K562 (cell line): ENCODE measurements at regions not wholly inside any gene's neighbourhood (a gene's known extent, or its start where the extent isn't known, plus 50 kb on each side); places are given as distances from the start of the nearest gene placed in this dataset.

Experiments used
- ATAC-seq: fragments of 200-7000 bp; cut with Tn5 transposase; 3 replicates; pipeline ENCODE4 v1.9.1; 2020; ENCODE audit warnings: moderate library complexity
- BruUV-seq: library from RNA; stranded (reverse); fragments of 400-500 nt; replicated peaks from 2 replicates; lab custom pipeline; 2021; lab: Mats Ljungman, UMichigan
- CTCF ChIA-PET: fragments of 300-600 bp; formaldehyde crosslinking; extraction: SDS; loops from one replicate; lab custom pipeline; 2021; ENCODE audit warnings: low intra/inter-chr PET ratio; lab: Yijun Ruan, JAX
- POLR2A ChIA-PET: fragments of 300-600, 350-650 bp; sonication (Branson Sonifier 250); formaldehyde crosslinking; extraction: SDS; loops from one replicate; lab custom pipeline; 2021; ENCODE audit warnings: antibody characterized with exemption, inconsistent platforms; lab: Yijun Ruan, JAX
- DNase-seq, 4 experiments: peaks; one replicate each; pipeline versions ENCODE4 v3.0.0 to v3.0.0-alpha.2; 2011 to 2018; ENCODE audit warnings: low spot score in 3 of 4, mixed read lengths in 3 of 4; ENCODE audit errors: extremely low read depth in 1 of 4
- FAIRE-seq: peaks from 2 replicates; lab custom pipeline; 2011; peaks lifted over from hg19 to GRCh38; lab: Jason Lieb, UNC
- H2AFZ ChIP-seq: 2 replicates; pipeline ENCODE4 v1.6.0; 2011; ENCODE audit warnings: low read depth, low read length, control low read depth, inconsistent platforms
- H3K27ac ChIP-seq: fragments of 200-600 bp; 3 replicates; pipeline ENCODE4 v1.8.0; 2011; ENCODE audit warnings: low read depth, mild to moderate bottlenecking, control low read depth, inconsistent platforms, low read length, moderate library complexity, mixed read lengths; ENCODE audit errors: extremely low read depth
- H3K27me3 ChIP-seq, 2 experiments: fragments of 300-600 bp in 1 of 2; 2 replicates in 1 of 2; 3 replicates in 1 of 2; pipeline versions ENCODE4 v1.6.0 to v1.8.0; 2011; ENCODE audit warnings: inconsistent platforms in 2 of 2, low read length in 2 of 2, mild to moderate bottlenecking in 1 of 2, mixed read lengths in 1 of 2, moderate library complexity in 1 of 2; ENCODE audit not compliant: control insufficient read depth in 2 of 2, insufficient read depth in 2 of 2
- H3K36me3 ChIP-seq: fragments of 300-600 bp; 3 replicates; pipeline ENCODE4 v1.8.0; 2011; ENCODE audit warnings: mild to moderate bottlenecking, low read length, inconsistent platforms; ENCODE audit not compliant: control insufficient read depth, insufficient read depth
- H3K4me1 ChIP-seq, 2 experiments: fragments of 200-600 bp in 1 of 2; replicated peaks in 1 of 2; 2 replicates in 1 of 2; 3 replicates in 1 of 2; pipeline versions ENCODE4 v1.5.1 to v1.8.0; 2011; ENCODE audit warnings: inconsistent platforms in 2 of 2, low read length in 2 of 2, mild to moderate bottlenecking in 1 of 2, mixed read lengths in 1 of 2, moderate library complexity in 1 of 2; ENCODE audit not compliant: control insufficient read depth in 2 of 2, insufficient read depth in 2 of 2
- H3K4me2 ChIP-seq: 2 replicates; pipeline ENCODE4 v1.6.1; 2011; ENCODE audit warnings: low read length, control low read depth, inconsistent platforms, mixed read lengths; ENCODE audit not compliant: insufficient read depth
- H3K4me3 ChIP-seq: fragments of 200-600 bp; sonication (generic), shearing (Covaris generic); 2 replicates; pipeline ENCODE4 v1.5.1; 2016; ENCODE audit warnings: control low read depth, inconsistent platforms
- H3K79me2 ChIP-seq: fragments of 200-600 bp; 3 replicates; pipeline ENCODE4 v1.8.0; 2011; ENCODE audit warnings: low read length, inconsistent platforms; ENCODE audit not compliant: control insufficient read depth, insufficient read depth
- H3K9ac ChIP-seq, 2 experiments: 2 replicates each; pipeline versions ENCODE4 v1.6.0 to v1.6.1; 2011; ENCODE audit warnings: low read depth in 2 of 2, low read length in 2 of 2, control low read depth in 1 of 2, inconsistent platforms in 1 of 2, mild to moderate bottlenecking in 1 of 2, mixed read lengths in 1 of 2; ENCODE audit not compliant: insufficient read depth in 1 of 2
- H3K9me1 ChIP-seq: one replicate; pipeline ENCODE4 v1.6.0; 2011; ENCODE audit warnings: inconsistent platforms, mild to moderate bottlenecking, low read length, moderate library complexity; ENCODE audit not compliant: control insufficient read depth, insufficient read depth
- H3K9me3 ChIP-seq: replicated peaks from 2 replicates; pipeline ENCODE4 v1.5.1; 2011; ENCODE audit warnings: low read depth, low read length, inconsistent platforms; ENCODE audit not compliant: control insufficient read depth, insufficient read depth
- H4K20me1 ChIP-seq: replicated peaks from 2 replicates; pipeline ENCODE4 v1.6.1; 2011; ENCODE audit warnings: low read length, inconsistent platforms, mixed read lengths; ENCODE audit not compliant: control insufficient read depth, insufficient read depth
- BRF2 ChIP-seq: IDR thresholded peaks from 3 replicates; pipeline ENCODE4 v1.6.1; 2011; ENCODE audit warnings: borderline replicate concordance, mild to moderate bottlenecking; ENCODE audit not compliant: insufficient read length, insufficient read depth
- CBFA2T3 ChIP-seq: fragments of 450-650 bp; IDR thresholded peaks from 2 replicates; pipeline ENCODE4 v1.6.1; 2017
- ESRRB ChIP-seq: fragments of 250-450 bp; sonication (Bioruptor Pico); IDR thresholded peaks from 2 replicates; pipeline ENCODE4 v1.5.0; 2020; ENCODE audit warnings: mild to moderate bottlenecking, moderate library complexity, borderline replicate concordance
- FOXM1 ChIP-seq, 2 experiments: fragments of 450-650 bp in 1 of 2; sonication (generic) in 1 of 2; formaldehyde crosslinking in 1 of 2; IDR thresholded peaks; 2 replicates each; pipeline versions ENCODE4 v1.6.1 to v1.9.0; 2017 to 2022; ENCODE audit warnings: low read depth in 2 of 2, mild to moderate bottlenecking in 2 of 2, missing genetic modification reagents in 1 of 2, moderate library complexity in 1 of 2
- HCFC1 ChIP-seq: IDR thresholded peaks from 2 replicates; pipeline ENCODE4 v1.6.1; 2012; ENCODE audit warnings: low read depth, low read length, improper control_type of control experiment
- KDM1A ChIP-seq, 2 experiments: fragments of 450-650 bp; IDR thresholded peaks; 2 replicates each; pipeline ENCODE4 v1.6.1; 2016; ENCODE audit warnings: mild to moderate bottlenecking in 2 of 2
- NONO ChIP-seq, 2 experiments: fragments of 200-400 bp in 1 of 2; fragments of 450-650 bp in 1 of 2; formaldehyde crosslinking in 1 of 2; IDR thresholded peaks; 2 replicates each; pipeline ENCODE4 v1.6.1; 2017; ENCODE audit warnings: low read depth in 2 of 2, mild to moderate bottlenecking in 2 of 2, moderate library complexity in 2 of 2, low read length in 1 of 2
- PML ChIP-seq: IDR thresholded peaks from 2 replicates; pipeline ENCODE4 v1.6.1; 2012; ENCODE audit warnings: low read length, inconsistent platforms
- PPARD ChIP-seq: fragments of 250-450 bp; sonication (Bioruptor Pico); IDR thresholded peaks from 2 replicates; pipeline ENCODE4 v1.8.0; 2022; ENCODE audit warnings: inconsistent platforms, mild to moderate bottlenecking, moderate library complexity
- SETDB1 ChIP-seq: IDR thresholded peaks from one replicate; pipeline ENCODE4 v1.6.1; 2012; ENCODE audit warnings: low read length, control low read depth, inconsistent platforms
- SRSF9 ChIP-seq: fragments of 200-400 bp; formaldehyde crosslinking; IDR thresholded peaks from 2 replicates; pipeline ENCODE4 v1.6.1; 2017; ENCODE audit warnings: low read depth, low read length, borderline replicate concordance
- TGIF2 ChIP-seq: sonication (generic); formaldehyde crosslinking; IDR thresholded peaks from 2 replicates; pipeline ENCODE4 v1.8.1; 2022; ENCODE audit warnings: mild to moderate bottlenecking, missing genetic modification reagents, moderate library complexity
- ZNF311 ChIP-seq: fragments of 250-450 bp; sonication (Bioruptor Pico); IDR thresholded peaks from 2 replicates; pipeline ENCODE4 v1.4.0; 2020; ENCODE audit warnings: mild to moderate bottlenecking, moderate library complexity
- ZNF583 ChIP-seq: fragments of 250-450 bp; sonication (Bioruptor Pico); IDR thresholded peaks from 2 replicates; pipeline ENCODE4 v1.4.0; 2020
- WGBS: fragments of 100-300 bp; shearing (Covaris generic); methylation state at CpG from one replicate; pipeline ENCODE4 v1.1.6; 2016; ENCODE audit warnings: low coverage, mixed read lengths; ENCODE audit not compliant: insufficient coverage; ENCODE audit errors: missing lambda C conversion rate; 5-methylcytosine and 5-hydroxymethylcytosine counted together
- in situ Hi-C: fragments of 300-500 bp; cut with MboI; formaldehyde crosslinking; loops from 4 replicates; pipeline ENCODE4 v1.15.0; 2018; ENCODE audit warnings: inconsistent platforms, mixed read lengths
- intact Hi-C: fragments of 100-400 bp; cut with micrococcal nuclease; formaldehyde crosslinking; loops from 2 replicates; pipeline ENCODE4 v1.14.2; 2022
- TF ChIP-seq, protein P1 (sequence below): fragments of 450-650 bp; conservative IDR thresholded peaks from 2 replicates; pipeline ENCODE4 v1.6.1; 2016; ENCODE audit warnings: missing genetic modification characterization, low read depth, mild to moderate bottlenecking, missing compliant biosample characterization, moderate library complexity
- TF ChIP-seq, protein P2 (sequence below): conservative IDR thresholded peaks from 2 replicates; pipeline ENCODE4 v1.6.1; 2011; ENCODE audit warnings: low read depth, mild to moderate bottlenecking, low read length; ENCODE audit not compliant: control insufficient read depth
- TF ChIP-seq, protein P3 (sequence below): fragments of 450-650 bp; formaldehyde crosslinking; IDR thresholded peaks from 2 replicates; pipeline ENCODE4 v1.4.0; 2022; ENCODE audit warnings: mild to moderate bottlenecking, moderate library complexity

DNA sequence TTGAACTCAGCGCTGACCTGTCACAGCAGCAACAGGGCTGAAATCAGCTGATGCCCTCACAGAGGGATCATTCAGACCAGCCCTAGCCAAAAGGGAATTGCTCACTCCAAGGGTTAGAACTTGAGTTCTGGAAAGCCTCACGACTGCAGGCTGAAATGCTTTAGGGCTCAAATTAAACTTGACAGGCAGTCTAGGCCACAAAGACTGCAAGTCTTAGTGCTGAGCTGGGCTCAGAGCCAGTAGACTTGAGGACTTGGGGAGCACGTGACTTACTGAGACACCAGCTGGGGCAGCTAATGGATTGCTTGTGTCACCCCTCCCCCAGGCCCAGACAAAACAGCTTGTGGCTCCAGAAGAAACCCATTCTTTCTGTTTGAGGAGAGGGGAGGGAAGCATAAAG lies 119.0 kb upstream of the SLC6A14 start:
- DNase-seq, result no peak
- no peaks in the 10 kb centered on the region for H3K27me3 ChIP-seq
- no TSS peak for BruUV-seq
- H3K9me3 ChIP-seq, result no peaks in the 10 kb centered on the region
- H3K36me3 ChIP-seq, result no peaks in the 10 kb centered on the region
- H2AFZ ChIP-seq, result no peak overlapping the region
- WGBS, result 0% methylated on average over 3 of the region's 3 CpGs
- TF ChIP-seq ZNF311 (CRISPR knock-in tag) (no peak), KDM1A (IDR thresholded peaks at IDR 0.05) (no peak), ESRRB (CRISPR knock-in tag) (no peak), FOXM1 (IDR thresholded peaks at IDR 0.05; ENCODE audit: low read depth) (no peak), FOXM1 (CRISPR knock-in tag; IDR thresholded peaks at IDR 0.05; ENCODE audit: low read depth) (no peak), PPARD (CRISPR knock-in tag) (no peak), TGIF2 (no peak), HCFC1 (no peak), CBFA2T3 (no peak), ZNF583 (no peak), PML (no peak), SETDB1 (no peak), BRF2 (no peak), SRSF9 (no peak), NONO (IDR thresholded peaks at IDR 0.05; ENCODE audit: low read depth in 2 of 2, low read length in 1 of 2) (no peak)
- TF ChIP-seq, protein P1, sequence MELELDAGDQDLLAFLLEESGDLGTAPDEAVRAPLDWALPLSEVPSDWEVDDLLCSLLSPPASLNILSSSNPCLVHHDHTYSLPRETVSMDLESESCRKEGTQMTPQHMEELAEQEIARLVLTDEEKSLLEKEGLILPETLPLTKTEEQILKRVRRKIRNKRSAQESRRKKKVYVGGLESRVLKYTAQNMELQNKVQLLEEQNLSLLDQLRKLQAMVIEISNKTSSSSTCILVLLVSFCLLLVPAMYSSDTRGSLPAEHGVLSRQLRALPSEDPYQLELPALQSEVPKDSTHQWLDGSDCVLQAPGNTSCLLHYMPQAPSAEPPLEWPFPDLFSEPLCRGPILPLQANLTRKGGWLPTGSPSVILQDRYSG, result no peak
- TF ChIP-seq, protein P2, sequence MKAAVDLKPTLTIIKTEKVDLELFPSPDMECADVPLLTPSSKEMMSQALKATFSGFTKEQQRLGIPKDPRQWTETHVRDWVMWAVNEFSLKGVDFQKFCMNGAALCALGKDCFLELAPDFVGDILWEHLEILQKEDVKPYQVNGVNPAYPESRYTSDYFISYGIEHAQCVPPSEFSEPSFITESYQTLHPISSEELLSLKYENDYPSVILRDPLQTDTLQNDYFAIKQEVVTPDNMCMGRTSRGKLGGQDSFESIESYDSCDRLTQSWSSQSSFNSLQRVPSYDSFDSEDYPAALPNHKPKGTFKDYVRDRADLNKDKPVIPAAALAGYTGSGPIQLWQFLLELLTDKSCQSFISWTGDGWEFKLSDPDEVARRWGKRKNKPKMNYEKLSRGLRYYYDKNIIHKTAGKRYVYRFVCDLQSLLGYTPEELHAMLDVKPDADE, result no peak
- TF ChIP-seq, protein P3, sequence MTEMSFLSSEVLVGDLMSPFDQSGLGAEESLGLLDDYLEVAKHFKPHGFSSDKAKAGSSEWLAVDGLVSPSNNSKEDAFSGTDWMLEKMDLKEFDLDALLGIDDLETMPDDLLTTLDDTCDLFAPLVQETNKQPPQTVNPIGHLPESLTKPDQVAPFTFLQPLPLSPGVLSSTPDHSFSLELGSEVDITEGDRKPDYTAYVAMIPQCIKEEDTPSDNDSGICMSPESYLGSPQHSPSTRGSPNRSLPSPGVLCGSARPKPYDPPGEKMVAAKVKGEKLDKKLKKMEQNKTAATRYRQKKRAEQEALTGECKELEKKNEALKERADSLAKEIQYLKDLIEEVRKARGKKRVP (CRISPR knock-in tag), result no peak
- no peak overlapping the region for H3K9ac ChIP-seq
- H3K79me2 ChIP-seq, result no peaks in the 10 kb centered on the region
- no peaks in the 10 kb centered on the region for H4K20me1 ChIP-seq
- H3K9me1 ChIP-seq, result no peaks in the 10 kb centered on the region
- H3K4me3 ChIP-seq, result no peak overlapping the region
- intact Hi-C loops, result no loop called here
- in situ Hi-C loops, result no loop called here
- no peak overlapping the region for H3K4me2 ChIP-seq
- H3K4me1 ChIP-seq, result no peaks in the 10 kb centered on the region
- FAIRE-seq, result no peak
- CTCF ChIA-PET, result no interaction called here
- POLR2A ChIA-PET, result no interaction called here
- no peak overlapping the region for H3K27ac ChIP-seq
- no peak for ATAC-seq
